NCI-H1436 treated with DMSO at 0.1 percent for 48 hours (cell line): ENCODE measurements at regions not wholly inside any gene's neighbourhood (a gene's known extent, or its start where the extent isn't known, plus 50 kb on each side); places are given as distances from the start of the nearest gene placed in this dataset.

ENCODE experiments used
- DNase-seq: peaks from one replicate; lab custom pipeline; 2025; lab: John Stamatoyannopoulos, UW

DNA sequence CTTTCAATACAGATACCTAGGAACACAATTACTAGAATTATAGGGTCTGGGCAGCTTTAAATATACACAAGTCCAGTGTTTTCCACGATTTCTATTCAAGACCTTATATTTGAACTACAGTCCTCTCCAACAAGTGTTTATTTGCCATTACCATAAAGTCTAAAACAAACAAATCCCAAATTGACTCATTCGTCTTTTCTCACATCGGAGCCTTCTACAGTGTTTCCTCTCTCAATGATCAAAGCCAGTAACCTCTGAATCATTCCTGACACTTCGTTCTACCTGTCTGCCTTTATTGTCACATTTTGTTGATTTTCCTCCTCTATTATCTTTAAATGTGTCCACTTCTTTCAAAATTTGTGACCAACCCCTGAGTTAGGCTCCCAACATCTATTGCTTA lies 1356.5 kb upstream of the SLC10A2 start:
- DNase-seq: no peak

DNA sequence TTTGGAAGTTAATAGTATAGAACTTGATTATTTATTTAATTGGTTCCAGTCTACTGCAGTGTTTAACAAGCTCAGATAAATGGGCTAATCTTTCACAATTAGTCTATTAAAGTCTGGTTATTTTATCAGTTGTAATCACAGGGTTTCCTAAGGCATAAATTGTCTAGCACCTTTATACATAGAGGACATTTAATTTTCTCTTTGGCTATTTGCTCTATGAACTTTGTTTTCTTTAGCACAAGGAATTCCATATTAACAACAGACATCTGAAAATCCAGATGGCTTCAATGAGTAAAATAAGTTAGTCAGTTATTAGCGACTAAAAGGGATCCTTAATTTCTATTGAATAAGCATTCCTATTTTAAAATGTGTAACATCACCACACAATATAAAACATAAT lies 1350.8 kb upstream of the SLC10A2 start:
- no peak for DNase-seq

DNA sequence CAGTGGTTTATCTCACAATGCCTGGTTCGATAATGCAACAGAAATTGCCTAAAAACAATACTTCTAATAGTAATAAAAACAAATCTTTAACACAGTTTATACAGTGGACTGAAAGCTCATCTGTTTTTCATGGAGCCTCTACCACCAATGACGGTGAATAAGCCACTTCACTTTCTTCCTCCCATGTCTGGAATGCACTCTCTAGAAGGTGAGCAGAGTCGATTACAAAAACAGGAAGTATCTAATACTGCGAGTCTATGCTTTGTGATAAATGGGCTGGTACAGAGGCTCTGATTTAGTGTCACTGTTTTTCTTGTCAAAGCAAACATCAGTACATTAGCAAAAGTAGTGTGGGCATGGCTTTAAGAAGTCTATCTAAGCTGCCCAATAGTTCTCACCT lies 1348.6 kb upstream of the SLC10A2 start:
- DNase-seq: no peak

DNA sequence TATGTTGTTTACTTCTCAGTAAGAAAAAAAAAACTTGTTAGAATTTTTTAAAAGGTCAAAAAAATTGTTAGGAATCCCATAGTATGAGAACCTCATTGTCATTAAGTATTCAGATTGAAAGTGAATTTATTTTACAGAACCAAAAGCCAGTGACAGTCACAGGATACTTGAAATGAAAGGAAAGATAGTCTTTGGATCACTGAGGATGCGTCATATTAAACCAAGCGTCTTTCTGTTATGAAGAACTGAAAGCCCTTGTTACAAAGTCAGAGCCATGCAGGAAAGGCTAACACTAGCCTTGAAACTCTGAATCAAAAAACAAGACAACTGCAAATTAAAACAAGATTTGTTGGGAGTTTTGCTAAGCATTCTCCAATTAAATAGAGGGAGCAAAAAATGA lies 1348.0 kb upstream of the SLC10A2 start:
- no peak for DNase-seq

DNA sequence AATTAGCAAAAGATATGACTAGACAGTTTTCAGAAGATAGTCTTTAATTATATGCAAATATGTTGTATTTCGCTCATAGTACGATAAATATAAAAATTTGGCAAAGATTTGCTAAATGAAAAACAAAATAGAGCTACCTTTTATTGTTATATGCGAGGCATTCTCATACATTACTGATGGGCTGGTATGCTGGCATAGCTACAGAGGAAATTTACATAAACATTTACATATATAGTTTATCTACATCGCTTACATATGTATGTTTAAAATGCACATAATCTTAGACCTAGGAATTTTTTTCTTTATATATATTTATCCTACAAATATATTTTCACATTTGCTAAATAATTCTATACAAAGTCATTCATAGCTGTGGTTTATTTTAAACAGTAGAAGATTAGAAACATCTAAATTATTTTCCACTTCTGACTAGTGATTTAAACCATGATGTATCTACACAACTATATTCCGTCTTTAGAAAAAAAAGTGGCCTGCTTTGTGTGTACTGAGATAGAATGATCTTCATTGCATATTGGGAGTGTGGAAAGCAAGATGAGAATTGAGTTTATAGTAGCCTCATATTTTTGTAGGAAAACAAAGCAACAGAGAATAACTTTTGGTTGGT lies 1345.0 kb upstream of the SLC10A2 start:
- DNase-seq: no peak

DNA sequence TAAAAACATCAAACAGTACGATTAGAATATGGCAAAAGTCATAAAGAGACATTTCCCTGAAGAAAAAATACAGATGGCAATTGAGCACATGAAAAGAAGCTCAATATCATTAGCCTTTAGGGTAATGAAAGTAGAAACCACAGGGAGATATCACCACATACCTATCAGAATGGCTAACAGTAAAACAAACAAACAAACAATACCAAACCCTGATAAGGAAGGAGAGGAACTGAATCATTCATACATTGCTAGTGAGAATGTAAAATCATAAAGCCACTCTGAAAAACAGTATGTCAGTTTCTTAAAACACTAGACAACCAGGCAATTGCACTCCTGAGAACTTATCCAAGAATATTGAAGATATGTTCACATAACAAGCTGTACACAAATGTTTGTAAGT lies 1342.5 kb upstream of the SLC10A2 start:
- no peak for DNase-seq

DNA sequence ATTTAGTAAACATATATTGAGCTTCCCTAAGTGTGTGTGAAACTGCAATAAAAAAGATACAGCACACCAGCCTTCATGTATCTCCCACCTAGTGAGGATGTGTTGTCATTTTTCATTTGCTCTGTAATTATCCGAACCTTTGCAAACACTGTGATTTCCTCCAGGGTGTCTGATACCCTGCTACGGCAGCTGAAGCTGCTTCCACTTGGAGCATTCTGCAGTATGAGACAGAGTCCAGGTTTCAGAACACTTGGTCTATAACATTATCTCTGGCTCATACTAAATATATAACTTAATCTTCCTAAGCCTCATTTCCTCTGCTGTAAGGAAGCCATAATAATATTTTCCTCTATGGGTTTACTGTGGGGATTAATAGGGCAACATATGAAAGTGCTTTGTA lies 1338.1 kb upstream of the SLC10A2 start:
- DNase-seq: no peak

DNA sequence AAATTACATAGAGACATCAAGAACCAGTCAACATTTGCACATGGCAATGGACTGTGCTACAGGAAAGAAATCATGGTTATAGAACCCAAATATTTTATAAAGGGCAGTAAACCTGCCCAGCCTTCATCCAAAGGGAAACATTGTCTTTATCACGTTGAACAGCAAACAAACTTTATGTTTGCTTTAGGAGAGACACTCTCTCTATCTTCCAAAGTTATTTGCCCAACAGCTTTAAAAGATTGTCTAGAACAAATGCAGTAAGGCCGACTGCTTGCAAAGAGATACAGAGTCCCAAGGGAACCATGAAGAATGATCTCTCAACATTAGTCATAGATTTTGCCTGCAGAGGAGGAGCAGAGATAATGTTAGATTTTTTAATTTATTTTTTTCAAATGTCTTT lies 1323.5 kb upstream of the SLC10A2 start:
- no peak for DNase-seq

DNA sequence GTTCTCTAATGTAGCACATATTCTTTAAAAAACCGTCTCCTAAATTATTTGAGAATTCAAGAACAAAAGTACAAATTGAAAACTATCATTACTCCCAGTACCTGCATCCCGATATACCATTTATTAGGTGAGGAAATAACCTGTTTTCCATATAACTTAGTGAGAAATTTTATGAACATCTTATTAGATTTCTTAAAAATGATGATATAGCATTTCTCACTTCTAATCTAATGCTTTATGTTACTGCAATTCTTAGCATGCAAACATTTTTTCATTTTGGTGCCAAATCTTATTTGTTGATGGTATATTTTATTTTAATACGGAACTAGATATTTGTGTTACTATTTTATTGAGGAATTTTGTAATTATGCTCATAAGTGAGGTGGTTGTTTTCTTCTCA lies 1321.3 kb upstream of the SLC10A2 start:
- no peak for DNase-seq

DNA sequence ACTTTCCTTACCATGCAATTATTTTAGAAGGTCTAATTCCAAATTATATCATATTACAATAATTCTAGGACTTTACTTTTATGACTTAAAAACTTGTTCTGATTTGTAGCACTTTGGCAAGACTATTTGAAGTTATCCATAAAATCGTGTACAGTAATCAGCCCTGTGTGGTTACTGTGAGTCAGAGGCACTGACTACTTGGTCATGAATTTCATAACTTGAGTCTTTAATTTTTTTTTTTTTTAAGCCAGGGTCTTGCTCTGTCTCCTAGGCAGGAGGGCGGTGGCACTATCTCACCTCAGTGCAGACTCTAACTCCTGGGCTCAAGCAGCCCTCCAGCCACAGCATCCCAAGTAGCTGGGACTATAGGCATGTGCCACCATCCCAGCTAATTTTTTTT lies 1319.2 kb upstream of the SLC10A2 start:
- no peak for DNase-seq

DNA sequence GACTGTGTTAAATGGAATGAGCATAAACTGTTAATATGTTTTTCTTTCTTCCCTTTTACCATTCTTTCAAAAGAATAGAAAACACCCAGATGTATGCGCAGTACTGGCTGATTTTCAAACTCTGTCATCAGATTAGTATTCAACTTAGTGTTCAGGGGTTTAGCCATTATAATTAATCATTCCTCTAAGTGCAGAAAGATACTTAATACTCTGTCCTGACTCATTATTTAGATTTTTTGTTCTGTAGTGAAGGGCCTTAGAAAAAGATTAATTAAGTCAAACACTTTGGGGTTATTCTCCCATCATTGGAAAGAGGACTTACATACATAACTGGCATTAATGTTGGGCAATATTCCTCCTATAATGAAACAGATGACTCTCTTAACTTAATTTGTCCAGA lies 1316.7 kb upstream of the SLC10A2 start:
- DNase-seq: no peak

DNA sequence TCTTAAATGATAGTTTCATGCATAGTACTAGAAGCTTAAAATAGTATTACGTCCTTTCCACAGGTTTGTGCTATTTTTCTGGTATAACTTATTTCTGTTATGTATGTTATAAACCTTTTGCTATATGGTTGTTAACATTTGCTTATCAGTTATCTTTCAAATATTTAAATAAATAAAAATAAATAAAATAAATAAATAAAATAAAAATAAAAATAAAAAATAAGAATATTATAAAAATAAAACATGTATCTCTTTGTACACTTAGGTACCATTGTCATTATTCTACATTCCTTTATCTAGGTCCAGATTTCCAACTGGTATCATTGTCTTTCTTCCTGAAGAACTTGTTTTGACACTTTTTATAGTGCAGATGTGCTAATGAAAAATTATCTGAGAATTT lies 1310.4 kb upstream of the SLC10A2 start:
- no peak for DNase-seq

DNA sequence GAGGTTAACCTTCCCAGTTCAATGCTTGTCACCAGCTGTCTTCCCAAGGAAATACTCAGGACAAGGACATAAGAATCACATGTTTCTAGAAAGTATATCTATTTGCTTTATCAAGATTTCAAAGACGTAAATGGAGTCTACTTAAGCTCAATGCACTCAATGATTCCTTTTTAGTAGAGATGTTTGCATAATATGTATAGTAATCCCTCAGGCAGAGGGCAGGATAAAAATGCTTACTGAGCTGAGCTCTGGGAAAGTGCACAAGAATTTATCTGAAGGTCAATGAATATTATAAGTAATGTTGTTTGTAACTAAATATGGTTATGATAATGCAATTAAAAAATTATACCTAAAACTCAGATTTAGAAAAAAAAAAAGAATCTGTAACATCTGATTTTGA lies 1309.4 kb upstream of the SLC10A2 start:
- no peak for DNase-seq

DNA sequence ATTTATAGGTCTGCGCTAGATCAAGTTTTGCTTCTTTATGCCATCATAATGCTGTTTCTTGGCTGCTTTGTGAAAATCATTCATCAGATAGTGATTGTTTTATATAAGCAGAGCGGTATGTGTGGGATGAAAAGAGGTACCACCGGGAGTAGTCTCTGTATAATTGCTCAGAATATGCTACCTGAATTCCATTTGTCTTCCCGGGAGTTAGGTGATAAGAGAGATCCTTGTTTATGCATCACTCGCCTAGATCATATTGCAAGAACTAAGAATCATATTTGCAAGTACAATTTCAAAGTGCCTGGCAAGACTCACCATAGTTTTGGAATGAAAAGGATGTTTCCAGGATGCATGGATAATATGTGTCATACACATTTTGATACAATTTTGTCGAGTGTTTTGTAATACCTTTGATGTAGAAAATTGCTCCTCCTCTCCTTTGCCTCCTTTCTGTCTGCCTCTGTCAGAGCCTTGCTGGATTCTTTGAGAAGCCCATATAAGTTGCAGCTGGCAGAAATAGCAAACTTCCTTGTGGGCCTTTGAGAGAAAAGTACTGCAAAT lies 1306.0 kb upstream of the SLC10A2 start:
- DNase-seq: no peak

DNA sequence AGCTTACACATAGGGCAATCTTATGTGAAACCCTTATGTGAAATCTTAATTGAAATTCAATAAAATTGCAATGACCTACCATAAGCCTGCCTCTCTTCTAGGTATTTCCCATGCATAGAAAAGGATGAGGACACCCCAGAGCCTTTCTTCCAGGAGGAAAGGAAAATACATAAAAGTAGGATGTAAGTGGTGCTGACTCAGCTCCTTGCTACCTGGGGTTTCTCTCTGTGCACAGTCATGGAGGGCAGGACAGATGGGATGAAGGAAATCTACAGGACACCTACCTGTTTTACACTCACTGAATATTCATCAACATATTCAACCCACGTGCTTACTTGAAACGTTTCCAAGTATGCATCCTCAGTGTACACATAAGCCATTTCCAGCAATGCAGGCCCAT lies 1299.2 kb upstream of the SLC10A2 start:
- no peak for DNase-seq

DNA sequence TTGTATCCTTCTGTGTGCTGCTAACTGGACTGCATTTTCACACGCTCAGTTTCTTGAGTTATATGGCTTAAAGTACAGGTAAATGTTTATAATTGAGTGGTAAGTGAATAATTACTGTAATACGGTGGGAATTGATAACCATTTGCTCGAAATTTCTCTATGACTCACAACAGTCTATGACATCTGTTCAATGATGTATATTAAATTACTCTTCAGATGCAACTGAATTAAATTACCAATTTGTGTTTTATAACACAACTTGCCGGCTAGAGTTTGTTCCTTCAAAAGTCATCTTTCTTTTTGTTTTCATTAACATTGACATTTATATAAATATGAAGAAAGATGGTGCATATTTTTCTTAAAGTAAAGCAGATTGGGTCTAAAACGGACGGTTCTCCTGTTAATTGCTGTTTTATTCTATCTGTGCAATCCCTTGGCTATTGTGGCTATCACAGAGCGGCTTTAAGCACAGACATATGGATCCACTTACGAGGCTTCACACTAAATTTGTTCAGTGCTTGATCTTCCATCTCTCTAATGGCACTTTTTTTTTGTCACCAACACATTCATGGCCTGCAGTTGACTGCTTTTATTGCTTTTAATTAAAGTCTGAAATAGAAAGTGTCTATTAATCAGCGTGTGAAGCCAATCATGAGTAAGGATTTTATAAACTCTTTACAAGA lies 1291.6 kb upstream of the SLC10A2 start:
- no peak for DNase-seq

DNA sequence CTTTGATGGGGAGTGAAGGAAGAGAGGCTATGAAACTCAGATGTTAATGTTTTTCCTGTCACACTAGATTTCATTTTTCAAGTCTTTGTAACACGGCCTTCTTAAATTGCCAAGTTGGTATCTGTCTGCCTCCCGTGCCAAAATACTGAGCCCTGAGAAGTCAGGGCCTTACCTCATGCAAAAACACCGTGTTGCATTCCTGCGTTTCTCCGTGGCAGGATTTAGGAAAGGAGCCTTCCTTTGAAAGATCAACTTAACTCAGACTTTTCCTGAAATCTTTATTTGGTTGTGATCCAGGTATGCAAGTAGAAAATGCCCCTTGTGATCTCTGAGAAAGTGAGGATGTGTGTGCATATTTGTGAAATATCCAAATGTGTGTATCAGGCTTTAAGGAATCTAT lies 1291.0 kb upstream of the SLC10A2 start:
- DNase-seq: no peak

DNA sequence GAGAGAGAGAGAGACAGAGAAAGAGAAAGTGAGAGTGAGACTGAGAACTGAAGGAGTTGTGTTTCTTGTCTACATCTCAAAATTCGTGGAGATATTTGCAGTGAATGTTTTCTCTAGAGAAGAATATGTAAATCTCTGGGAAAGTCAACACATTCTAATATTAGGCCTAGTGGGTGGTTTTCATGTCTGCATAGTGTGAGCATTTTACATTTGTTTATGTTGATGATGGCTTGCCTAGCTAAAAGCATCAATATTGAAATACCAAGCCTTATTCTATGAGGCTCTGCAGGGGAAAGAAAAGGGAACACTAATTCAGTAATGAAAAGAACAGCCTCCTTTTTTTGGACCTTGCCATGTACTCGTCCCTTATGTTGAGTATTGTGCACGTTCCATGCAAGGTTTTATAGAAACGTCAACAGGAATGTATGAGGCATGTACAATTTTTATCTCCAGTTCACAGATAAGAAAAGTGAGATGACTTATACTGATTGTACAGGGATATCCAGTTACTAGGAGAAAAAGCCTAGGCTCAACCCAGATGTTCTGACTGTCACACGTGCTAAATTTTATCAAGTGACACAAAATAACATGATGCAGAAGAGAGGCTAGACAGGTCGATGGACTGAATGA lies 1288.9 kb upstream of the SLC10A2 start:
- DNase-seq: no peak

DNA sequence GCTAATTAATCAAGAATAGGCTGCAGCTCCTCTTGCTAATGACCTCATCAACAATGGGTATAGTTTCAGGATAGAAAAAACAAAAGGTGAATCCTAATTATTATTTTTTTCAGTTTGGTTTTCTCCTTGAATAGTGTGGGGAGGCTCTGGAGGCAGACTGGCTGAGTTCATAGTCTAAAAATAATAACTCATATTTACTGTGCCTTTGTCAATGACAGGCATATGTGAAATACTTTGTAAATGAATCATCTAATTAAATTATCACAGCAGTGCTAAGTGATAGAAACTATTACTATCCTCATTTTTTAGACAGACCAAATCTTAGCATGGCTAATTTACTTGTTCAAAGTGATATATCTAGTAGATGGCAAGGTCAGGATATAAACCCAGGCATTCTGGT lies 1261.0 kb upstream of the SLC10A2 start:
- DNase-seq: no peak

DNA sequence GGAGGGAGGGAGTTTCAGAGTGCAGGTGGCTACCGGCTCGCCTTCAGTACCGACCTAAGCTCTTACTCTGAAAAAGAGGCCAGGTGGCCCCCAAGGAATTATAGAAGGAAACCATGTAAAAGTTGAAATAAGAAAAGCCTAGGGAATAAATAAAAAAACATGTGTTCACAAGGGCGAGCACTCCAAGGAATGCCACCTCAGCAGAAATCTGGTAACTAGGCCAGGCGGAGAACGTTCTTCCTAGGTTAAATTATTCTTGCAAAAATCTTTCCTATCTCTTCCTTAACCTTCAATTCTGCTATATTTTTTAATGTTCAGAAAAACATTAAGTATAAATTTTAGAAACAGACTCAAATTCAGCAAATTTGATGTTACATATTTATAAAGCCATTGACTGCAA lies 1260.3 kb upstream of the SLC10A2 start:
- DNase-seq: no peak

DNA sequence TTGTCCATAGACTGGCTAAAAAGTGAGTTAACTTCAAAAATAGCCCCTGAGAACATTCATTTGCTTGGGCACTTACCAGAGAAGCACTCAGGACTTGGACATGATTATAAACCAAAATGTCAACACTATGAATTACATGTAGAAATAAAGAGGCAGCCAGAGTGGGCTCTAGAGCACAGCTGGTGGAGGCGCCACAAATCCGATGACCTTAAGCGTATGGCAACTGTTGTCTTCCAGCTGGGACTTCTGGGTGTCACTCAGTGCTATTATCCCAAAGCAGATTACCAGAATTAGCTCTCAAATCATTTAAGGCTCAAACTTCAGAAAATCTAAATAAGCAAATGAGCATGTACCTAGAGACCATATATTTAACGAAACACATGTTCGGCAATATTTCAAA lies 1255.5 kb upstream of the SLC10A2 start:
- no peak for DNase-seq

DNA sequence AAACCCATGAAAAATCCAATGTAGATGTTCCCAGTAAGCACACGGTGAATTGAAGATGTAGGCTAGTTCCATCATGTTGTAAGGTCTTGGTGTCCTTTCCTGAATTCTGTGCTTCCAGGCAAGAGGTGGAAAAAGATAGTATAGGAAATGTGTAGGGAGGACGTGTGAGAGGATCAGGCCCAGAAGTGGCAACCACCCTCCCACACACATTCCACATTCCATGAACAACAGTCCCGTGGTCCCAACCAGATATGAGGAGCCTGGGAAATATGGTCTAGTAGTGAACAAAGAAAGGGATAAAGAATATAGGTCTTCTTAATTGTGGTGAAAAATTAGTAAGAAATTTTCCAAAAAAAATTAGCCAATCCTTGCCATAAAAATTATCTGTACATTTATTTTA lies 1254.2 kb upstream of the SLC10A2 start:
- no peak for DNase-seq

DNA sequence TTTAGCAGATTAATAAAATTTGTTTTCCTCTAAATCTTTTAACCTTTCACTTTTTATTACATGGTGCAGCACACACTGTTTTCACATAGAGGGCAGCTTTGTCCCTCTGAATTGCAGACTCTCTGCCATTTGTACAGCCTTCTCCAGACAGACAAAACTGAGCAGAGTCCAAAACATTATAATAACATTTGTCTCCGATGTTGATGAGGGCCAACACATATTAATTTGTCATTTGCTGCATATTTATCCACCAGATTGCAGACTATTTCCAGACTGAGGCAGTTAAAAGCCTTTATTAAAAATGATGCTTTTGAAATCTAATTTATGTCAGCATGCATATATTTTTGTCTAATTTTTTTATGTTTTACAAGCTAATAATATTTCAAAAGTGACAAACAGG lies 1251.9 kb upstream of the SLC10A2 start:
- DNase-seq: no peak

DNA sequence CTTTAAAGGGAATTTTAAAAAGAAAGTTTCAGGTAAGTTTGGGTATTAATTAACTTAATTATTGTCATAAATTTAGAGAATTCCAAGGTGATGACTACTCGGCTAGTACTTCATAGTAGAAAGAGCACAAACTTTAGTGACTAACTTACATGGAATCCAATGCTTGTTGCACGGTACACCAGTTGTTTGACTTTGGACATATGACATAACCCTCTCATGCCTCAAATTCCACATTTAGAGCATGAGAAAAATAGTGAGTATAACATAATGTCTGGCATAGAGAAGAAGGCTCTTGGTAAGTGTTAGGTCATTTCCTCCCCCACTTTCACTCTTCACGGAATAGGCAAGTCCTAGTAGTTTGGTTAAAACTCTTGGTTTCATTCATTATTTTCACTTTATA lies 1249.4 kb upstream of the SLC10A2 start:
- DNase-seq: no peak
